Left ventricle myocardium inferior (tissue), 1 donor: ENCODE measurements at regions not wholly inside any gene's neighbourhood (a gene's known extent, or its start where the extent isn't known, plus 50 kb on each side); places are given as distances from the start of the nearest gene placed in this dataset.

ENCODE experiments used
- DNase-seq: peaks from one replicate; pipeline ENCODE4 v3.0.0-alpha.2; 2020
- H3K27ac ChIP-seq: fragments of 200-600 bp; replicated peaks from 2 replicates; pipeline ENCODE4 v1.8.0; 2021
- H3K27me3 ChIP-seq: fragments of 200-600 bp; 2 replicates; pipeline ENCODE4 v1.8.0; 2021; ENCODE audit warnings: low read depth
- H3K36me3 ChIP-seq: fragments of 200-600 bp; 2 replicates; pipeline ENCODE4 v1.8.0; 2021
- H3K4me1 ChIP-seq: fragments of 200-600 bp; 2 replicates; pipeline ENCODE4 v1.8.0; 2021
- H3K4me3 ChIP-seq: fragments of 200-600 bp; 2 replicates; pipeline ENCODE4 v1.8.0; 2021; ENCODE audit warnings: mild to moderate bottlenecking, moderate library complexity
- H3K9me3 ChIP-seq: fragments of 200-600 bp; replicated peaks from 2 replicates; pipeline ENCODE4 v1.8.0; 2021
- CTCF ChIP-seq: fragments of 200-600 bp; IDR thresholded peaks from 2 replicates; pipeline ENCODE4 v1.8.0; 2021; ENCODE audit warnings: antibody characterized with exemption, mild to moderate bottlenecking, borderline replicate concordance
- intact Hi-C: fragments of 100-400 bp; cut with micrococcal nuclease; formaldehyde crosslinking; loops from one replicate; pipeline ENCODE4 v1.11.0; 2022
- donor health status: DM: no; HTN: yes; CAD: no; lungs with severe emphysema.

- DNase-seq = no peak
- Histone ChIP-seq H3K4me3 (no peak overlapping the region), H3K4me1 (no peaks in the 10 kb centered on the region), H3K9me3 (peaks cover 11% of the 10 kb centered on the region), H3K27me3 (no peaks in the 10 kb centered on the region), H3K36me3 (no peaks in the 10 kb centered on the region), H3K27ac (no peak overlapping the region)
- intact Hi-C loops = no loop called here
- TF ChIP-seq CTCF = no peak
Measured at GRCh38 chr6:147063469-147064031, 140.7 kb upstream of the STXBP5 start.

GRCh38 chr6:147065786-147066185, 138.4 kb upstream of the STXBP5 start:
- no peak for TF ChIP-seq CTCF
- no peak overlapping the region for H3K4me3 ChIP-seq
- peaks cover 30% of the 10 kb centered on the region for H3K9me3 ChIP-seq
- H3K27me3 ChIP-seq = no peaks in the 10 kb centered on the region
- no peak overlapping the region for H3K27ac ChIP-seq
- intact Hi-C loops = no loop called here
- H3K4me1 ChIP-seq = no peaks in the 10 kb centered on the region
- no peak for DNase-seq
- H3K36me3 ChIP-seq = peaks cover 6% of the 10 kb centered on the region

- Histone ChIP-seq H3K36me3 (peaks cover 6% of the 10 kb centered on the region), H3K4me1 (no peaks in the 10 kb centered on the region), H3K27me3 (no peaks in the 10 kb centered on the region), H3K9me3 (peaks cover 30% of the 10 kb centered on the region), H3K27ac (no peak overlapping the region), H3K4me3 (no peak overlapping the region)
- intact Hi-C loops = no loop called here
- no peak for TF ChIP-seq CTCF
- no peak for DNase-seq
Measured at GRCh38 chr6:147067184-147067583, 137.0 kb upstream of the STXBP5 start.

GRCh38 chr6:147071776-147072175, 132.4 kb upstream of the STXBP5 start:
- no peak overlapping the region for H3K27ac ChIP-seq
- H3K9me3 ChIP-seq = peaks cover 27% of the 10 kb centered on the region
- no peak for TF ChIP-seq CTCF
- intact Hi-C loops = no loop called here
- peaks cover 6% of the 10 kb centered on the region for H3K36me3 ChIP-seq
- no peak overlapping the region for H3K4me3 ChIP-seq
- no peaks in the 10 kb centered on the region for H3K27me3 ChIP-seq
- DNase-seq = no peak
- H3K4me1 ChIP-seq = no peaks in the 10 kb centered on the region

GRCh38 chr6:147075381-147075780, 128.8 kb upstream of the STXBP5 start:
- no peaks in the 10 kb centered on the region for H3K27me3 ChIP-seq
- intact Hi-C loops = no loop called here
- no peak for TF ChIP-seq CTCF
- no peak for DNase-seq
- H3K27ac ChIP-seq = no peak overlapping the region
- peaks cover 5% of the 10 kb centered on the region for H3K9me3 ChIP-seq
- no peaks in the 10 kb centered on the region for H3K4me1 ChIP-seq
- no peaks in the 10 kb centered on the region for H3K36me3 ChIP-seq
- no peak overlapping the region for H3K4me3 ChIP-seq
